ENCODE measurements at regions not wholly inside any gene's neighbourhood (a gene's known extent, or its start where the extent isn't known, plus 50 kb on each side); places are given as distances from the start of the nearest gene placed in this dataset.

DNA sequence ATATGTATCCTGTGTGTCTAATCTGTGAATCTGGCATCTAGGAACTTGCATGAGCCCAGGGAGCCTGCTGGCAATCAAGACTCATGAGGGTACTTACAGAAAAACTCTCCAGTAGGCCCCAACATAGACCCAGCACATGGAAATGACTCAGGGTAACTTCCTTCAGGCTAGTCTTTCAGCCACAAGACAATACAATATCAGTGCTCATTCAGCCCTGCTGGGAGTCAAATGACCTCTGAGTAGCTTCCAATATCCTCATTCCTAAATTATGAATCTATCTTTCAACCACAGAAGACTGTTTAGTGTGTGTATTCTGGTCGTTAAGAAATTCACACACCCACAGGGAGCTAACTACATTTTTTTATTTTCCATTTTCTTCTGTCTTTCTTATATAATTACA lies 1273.0 kb downstream of the EFNA5 start:
- TF ChIP-seq CTCF (IDR thresholded peaks at IDR 0.05; ENCODE audit: poor library complexity) (no peak), EZH2 (IDR thresholded peaks at IDR 0.05; ENCODE audit: borderline replicate concordance) (no peak)
